Limb (tissue), 2 donors: ENCODE measurements at regions not wholly inside any gene's neighbourhood (a gene's known extent, or its start where the extent isn't known, plus 50 kb on each side); places are given as distances from the start of the nearest gene placed in this dataset.

Experiments used
- DNase-seq, 2 donors: peaks; one replicate each; pipeline ENCODE4 v3.0.0-alpha.2; 2016; ENCODE audit errors: extremely low spot score in 2 of 2

DNA sequence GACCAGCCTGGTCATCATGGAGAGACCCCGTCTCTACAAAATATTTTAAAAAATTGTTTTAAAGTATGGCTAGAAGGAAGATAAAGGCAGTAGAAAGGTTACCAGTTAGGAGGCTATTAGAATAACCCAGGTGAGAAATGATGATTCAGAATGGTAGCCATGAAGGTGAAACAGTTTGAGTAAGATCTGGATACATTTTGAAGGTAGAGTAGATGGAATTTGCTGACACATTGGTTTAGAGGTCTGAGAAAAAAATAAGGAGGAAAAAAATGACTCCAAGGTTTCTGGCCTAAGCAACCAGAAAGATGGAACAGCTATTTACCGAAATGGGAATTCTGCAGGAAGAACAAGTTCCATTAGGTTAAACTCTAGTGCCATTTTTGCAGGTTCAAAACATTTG is 167.9 kb upstream of the TAB2 start:
- no peak for DNase-seq

DNA sequence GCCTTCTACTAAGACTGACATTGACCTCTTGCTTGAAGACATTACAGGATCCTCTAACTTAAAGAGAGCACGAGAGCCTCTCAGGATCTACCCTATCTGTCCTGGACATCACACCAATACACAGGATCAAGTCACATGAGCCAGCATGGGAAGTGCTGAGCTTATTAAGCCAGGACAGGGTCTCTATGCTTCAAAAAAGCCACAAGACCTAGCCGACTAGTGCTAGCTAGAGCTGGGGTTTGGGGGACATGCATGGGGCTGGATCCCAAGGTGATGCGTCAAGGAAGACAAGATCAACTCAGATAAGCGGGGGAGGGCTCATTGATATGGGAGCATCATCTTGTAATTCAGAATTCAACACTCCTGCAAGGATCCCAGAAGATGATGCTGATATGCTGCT is 167.2 kb upstream of the TAB2 start:
- DNase-seq, result no peak

DNA sequence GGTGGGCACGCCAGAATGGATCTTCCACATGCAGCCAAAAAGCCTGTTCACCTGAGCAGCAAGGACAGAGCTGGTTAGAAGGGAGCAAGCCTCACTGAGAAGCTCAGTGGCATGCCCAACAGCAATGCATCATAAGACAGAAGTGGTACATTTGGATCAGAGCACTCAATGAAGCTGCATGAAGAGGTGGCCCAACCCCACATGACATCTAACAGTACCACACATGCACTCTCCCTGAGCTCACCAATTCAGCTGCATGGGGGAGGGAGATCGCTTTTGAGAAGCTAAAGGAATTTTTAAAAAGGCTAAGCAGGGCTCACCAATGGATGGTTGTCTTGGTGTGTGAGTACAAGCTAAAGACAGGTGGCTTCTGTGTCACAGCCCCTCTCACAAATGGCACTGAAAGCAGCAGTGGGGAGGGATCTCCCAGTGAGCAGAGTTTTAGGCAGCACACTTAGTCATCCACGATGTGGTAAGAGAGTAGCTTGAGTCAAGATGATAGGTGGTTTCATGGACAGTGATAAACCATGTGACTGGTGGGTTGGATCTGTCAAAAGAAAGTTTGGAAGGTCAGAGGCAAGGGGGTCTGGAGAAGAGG is 166.6 kb upstream of the TAB2 start:
- DNase-seq, result no peak

DNA sequence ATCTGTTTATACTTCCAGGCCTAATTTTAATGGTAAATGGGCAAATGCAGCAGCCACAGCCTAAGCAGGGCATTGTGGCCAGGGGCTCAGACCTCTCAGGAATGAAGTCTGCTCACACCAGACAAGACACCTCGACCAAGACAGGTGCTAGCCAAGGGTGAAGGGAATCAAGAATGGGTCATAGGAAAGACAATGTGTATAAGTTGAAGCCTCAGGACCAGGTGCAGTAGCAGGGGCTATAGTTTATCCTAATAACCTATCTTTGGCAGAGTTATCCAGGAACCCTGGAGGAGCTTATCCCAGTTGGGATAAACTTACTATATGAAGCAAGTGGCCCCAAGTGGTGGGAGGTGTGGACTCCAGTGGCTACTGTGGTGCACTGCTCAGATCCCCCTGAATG is 165.0 kb upstream of the TAB2 start:
- no peak for DNase-seq

DNA sequence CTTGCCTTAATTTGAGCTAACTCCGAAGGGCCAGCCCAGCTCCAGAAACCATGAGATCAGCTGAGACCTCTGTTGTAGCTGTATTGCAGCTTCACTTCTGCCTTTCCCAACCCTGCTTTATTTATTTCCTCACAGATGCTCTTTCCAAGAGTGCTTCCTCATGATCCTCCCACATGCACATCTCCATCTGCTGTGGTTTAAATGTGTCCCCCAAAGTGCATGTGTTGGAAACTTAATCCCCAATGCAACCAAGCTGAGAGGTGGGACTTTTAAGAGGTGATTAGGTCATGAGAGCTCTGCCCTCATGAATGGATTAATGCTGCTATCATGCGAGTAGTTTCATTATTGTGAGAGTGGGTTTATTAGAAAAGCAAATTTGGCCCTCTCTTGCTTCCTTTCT is 164.4 kb upstream of the TAB2 start:
- DNase-seq, result no peak

DNA sequence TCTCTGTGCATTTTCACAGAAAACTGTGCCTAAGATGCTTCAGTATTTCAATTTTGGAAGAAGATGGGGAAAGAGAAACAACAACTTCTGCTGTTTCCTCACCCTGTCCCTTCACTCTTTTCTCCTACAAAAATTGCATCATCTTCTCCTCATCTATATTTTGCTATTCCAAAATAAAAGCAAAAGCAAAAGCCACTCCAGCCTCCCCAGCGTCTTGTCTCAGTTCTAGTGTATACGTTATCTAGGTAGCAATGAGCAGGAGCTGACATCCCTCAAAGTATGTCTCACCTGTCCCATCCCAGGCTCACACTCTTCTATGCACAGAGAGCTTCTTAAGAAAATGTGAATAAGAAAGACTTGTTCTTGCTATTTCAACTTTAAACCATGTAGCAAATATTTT is 163.8 kb upstream of the TAB2 start:
- no peak for DNase-seq

DNA sequence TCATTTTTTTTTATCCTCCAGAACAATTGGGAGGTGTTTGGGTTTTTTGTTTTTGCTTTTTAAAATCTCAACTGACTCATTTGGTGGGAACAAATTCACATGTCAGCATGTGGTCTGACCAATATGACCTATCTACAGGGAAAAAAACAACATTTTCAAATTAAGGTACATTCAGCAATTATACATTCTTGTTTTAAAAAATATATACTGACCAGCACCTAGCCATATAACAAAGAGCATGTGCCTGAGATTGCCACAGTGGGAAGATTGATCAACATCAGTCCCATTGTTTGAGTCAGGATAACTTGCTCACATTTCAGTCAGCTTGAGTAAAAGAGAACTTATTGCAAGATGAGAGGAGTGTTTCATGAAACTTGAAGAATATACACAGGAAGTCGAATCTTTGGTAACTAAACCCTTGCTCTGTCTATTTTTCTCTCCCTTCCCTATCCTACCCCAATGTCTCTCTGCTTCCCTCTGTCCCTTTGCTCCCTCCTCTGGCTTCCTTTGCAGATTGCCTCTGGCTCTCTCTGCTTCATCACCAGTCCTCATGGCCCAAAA is 163.2 kb upstream of the TAB2 start:
- no peak for DNase-seq

DNA sequence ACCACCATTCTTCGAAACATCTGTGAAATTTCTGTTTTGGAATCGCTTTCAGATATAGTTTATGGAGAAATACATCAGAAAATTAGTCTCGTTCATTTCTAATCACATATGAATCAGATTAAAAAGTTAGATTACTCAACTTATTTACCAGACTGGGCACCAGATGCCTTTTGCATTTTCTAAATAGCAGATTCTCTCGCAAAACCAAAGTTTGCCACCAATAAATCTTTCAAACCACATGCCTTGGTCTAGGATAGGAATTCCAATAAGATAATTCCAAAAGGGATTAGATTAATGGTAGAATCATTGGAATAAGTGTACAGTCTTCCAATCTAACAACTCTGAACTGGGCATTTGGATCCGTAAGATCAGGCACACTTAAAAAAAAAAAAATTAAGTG is 160.4 kb upstream of the TAB2 start:
- no peak for DNase-seq

DNA sequence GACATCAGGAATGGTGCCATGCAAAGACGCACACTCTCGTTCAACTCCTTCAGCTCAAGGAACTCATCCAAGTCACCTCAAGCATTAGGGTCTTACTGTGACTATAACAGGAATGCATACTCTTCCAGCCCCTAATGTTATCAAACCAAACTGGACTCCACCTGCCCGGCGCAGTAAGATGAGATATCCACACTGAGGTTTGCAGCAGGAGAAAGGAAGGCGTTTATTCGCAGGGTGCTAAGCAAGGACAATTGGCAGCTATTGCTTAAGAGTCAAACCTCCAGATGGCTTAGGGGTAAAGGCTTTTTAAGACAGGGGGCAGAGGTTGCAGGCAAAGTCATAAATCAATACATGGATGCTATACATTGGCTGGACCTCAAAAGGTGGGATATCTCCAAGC is 159.4 kb upstream of the TAB2 start:
- no peak for DNase-seq

DNA sequence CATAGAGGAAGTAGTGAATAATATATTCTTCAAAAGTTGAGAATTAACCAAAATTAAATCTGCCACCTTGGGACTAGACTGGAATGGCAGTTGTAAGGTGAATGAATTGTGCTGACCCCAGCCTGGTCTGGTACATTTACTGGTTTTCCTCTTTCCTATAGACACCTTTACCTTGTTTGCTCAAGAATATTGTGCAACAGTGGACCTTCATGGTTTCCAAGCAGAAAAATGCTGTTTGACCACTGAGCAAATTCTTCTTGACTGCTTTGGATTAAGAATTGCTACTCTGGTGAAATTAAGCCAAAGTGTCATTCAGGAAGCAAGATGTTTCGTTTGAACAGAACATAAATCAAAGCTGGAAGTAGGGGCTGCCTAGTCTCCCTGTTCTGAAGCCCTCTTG is 156.6 kb upstream of the TAB2 start:
- no peak for DNase-seq

DNA sequence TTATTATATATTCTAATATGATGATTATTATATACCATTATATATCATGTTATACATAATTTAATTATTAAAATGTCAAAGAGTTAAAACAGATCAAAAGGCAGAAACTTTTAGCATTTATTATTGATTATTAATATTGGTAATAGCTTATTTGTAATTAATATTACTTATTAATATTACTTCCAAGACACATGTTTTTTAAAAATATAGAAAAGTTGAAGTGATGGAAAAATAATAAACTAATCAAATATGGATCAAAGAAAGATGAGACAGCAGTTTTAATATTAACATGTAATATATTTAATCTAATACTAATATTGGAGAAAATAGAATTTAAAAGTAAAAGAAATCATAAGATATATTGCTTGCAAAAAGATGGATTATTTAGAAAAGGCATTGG is 154.6 kb upstream of the TAB2 start:
- DNase-seq, result no peak

DNA sequence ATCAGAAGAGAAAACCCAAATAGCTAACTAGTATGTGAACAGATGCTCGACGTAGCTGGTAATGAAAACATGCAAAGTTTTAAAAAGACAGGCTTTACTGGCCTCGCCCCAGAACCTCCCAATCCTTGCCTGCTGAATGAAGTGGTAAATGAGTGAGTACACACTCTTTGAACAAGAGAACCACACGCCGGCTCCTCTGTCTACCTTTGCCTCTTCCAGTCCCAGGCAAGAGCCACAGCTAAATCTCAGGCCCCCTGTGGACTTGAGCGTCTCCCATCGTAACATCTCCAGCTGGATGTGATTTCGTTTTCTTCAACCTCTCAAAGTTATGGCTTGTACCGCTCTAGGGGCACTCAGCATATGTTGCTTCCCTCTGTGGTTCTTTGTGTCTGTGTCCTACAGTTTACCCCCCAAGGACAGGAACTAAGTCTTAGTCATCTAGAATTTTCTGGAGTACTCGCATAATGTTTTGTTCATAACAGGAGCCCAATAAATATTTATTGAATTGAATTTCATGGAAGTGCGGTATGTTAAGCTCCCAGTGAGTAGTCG is 153.2 kb upstream of the TAB2 start:
- no peak for DNase-seq

DNA sequence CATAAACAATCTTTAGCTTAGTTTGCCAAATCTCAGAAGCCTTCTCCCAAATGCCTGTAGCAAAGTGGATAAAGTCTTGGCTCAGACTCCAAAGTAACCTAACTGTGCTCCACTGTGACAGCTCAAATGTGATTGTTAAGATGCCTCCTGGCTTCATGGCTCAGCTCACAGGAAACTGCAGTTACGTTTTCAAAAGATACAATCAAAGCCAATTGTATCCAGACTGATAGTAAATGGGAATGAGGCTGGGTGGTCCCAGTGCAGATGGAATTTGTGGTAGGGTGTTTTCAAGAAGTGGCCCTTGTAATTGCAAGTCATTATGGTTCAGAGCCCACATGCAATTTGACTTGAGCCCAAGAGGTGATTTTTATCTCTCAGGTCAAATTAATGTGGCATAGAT is 151.2 kb upstream of the TAB2 start:
- DNase-seq, result no peak

DNA sequence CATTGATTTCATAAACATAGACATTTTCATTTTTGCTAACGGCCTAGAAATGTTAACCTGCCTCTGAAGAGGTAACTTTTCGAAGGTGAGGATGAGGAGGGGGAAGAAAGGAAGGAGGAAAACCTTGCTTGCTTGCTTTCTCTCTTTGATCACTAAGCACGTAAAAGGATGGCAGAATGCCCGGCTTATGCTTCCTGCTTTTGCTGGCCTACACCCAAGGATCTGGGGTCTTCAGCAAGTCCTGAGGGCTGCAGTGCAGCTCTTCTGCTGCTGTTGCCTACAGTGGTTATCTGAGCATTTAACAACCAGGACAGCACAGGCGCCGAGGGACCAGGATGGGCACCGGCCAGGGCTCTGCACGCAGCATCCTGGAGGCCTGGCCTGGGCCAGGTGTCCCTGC is 150.8 kb upstream of the TAB2 start:
- DNase-seq, result peak; percentile 17 to 50

DNA sequence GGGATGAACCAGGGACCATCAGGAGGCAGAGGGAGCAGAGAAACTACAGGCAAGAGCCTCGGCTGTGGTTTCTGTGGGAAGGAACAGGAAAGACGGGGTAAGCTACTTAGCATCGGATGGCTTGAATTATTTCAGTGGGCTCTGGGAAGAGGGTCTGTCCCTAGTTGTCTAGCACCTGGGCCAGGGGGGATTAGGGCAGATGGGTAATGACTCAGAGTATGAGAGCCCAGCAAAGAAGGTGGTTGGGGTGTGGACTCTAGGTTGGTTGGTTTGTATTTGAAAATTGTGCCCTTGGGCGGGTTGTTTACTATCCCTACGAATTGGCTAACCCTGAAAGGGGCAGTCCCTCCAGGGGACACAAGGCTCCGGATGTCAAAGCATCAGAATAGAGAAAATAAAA is 148.5 kb upstream of the TAB2 start:
- no peak for DNase-seq

DNA sequence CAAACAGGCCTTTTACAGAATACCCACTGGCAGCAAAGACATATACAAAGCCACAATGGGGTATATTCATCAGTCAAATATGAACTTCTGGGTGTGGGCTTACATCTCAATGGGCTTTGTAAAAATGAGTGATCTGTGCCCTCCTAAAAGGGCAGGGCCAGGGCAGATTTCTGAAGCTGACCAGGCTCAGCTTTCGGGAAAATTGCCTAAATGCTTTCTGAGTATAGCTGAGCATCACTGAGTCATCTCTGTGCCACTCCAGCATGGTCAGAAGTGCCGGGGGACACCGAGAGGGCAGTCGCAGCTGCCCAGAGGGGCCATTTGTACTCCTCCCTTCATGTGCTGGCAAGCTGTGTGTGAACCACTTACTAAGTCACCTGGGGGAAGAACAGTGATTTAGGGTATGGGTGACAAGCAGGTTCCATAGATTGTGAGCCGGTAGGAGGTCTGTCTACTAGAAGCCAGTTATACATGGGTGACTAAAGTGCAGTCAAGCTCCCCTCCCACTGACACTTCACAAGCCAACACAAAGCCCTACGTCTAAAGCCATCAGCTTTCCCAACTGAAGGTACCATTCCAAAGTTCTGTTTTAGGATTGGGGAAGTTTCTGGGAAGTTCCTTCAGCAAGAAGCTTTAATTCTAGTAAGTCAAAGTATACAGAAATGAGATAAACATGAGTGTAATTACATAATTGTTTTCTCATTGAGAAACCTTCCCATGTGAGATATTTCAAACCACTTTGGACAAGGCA is 147.6 kb upstream of the TAB2 start:
- no peak for DNase-seq

DNA sequence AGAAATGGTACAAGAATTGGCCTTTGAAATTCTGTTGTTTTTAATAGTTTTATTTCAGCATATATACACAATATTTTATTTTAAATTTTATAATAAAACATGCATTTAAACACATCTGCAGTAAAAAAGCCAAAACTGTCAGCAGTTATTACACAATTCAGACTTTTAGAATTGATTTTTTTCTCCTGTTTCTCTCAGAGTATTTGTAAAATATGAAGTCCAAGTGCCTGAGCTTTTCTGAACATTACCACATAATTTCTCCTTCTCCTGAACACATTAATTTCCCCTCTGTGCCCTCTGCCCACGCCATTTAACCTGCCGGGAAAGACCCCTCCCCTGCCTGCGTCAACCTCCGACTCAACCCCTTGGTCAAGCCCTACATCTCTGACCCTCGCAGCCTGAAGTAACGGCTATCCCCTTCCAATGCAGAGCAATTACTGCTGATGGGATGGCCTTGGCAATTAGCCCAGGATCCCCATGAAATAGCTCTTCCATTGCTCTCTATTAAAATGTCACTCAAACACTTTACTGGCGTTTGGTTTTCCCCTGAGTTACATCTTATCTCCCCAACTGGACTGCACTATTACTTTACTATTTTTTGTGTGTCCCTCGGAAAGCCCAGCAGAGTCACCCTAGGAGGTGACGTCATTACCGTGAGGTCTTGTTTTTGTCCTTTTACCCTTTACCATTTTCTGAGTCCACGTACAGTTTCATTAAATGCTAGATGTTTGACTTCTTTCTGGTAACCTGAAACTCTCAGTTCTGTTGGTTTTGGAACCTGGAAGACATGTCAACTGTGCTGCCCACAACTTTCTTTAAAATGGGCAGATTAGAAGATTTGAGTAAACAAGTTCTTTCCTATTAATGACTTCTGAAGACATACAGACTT is 146.7 kb upstream of the TAB2 start:
- DNase-seq, result peak in 1 of 2 donors; percentile 43

DNA sequence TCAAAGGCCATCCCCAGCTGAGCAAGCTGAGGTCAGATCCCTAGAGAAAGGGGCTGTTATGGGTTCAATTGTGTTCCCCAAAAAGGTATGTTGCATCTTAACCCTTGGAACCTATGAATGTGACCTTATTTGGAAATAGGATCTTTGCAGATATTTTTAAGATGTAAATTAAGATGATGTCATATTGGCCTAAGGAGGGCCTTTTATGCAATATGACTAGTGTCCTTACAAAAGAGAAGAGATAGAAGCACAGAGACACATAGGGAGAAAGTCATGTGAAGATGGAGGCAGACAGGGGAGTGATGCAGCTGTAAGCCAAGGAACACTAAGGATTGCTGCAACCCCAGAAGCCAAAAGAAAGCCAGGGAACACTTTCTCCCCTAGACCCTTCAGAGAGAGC is 144.3 kb upstream of the TAB2 start:
- DNase-seq, result no peak

DNA sequence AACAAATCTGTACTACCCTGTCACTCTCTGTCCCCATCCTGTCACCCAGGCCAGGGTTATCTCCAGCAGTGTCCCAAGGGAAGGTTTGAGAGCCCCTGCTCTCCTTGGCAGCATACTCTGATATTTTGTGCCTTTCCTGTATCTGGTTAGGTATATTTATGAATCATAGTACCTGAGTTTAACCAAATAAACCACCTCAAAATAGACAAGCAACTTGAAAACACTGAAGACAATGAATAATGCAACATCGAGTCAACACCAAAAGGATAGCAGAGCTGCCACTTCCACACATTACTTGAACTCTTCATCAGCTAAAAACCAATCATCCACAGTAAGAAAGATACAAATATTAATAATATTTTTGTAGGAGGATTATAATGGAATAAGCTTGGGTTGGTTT is 142.6 kb upstream of the TAB2 start:
- no peak for DNase-seq

DNA sequence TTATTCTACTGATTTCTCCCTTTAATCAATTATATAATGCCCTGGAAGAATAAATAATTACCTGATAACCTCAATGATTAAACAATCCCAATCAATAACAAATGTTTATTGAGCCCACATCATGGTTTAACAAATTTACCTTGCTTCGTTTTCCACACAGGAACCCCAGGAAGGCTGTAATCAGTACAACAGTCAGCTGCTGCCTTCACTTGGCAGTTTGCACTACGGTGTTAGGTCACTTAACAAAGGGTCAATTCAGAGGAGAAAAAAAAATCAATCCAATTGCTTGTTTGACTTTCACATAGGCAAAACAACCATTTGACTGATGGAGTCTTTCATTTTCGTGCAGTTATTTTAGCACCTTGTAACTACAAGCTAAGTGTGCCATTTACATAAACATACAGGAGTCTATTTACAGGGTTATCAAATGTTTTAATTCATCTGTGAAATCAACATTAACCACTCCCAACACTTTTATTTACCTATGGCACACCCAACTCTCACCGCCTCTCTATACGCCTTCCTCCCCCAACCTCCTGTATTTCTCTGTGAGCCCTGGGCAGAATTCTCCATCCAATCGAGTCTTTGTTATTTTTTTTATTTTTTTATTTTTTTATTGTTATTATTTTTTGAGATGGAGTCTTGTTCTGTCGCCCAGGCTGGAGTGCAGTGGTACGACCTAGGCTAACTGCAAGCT is 140.4 kb upstream of the TAB2 start:
- DNase-seq, result no peak

DNA sequence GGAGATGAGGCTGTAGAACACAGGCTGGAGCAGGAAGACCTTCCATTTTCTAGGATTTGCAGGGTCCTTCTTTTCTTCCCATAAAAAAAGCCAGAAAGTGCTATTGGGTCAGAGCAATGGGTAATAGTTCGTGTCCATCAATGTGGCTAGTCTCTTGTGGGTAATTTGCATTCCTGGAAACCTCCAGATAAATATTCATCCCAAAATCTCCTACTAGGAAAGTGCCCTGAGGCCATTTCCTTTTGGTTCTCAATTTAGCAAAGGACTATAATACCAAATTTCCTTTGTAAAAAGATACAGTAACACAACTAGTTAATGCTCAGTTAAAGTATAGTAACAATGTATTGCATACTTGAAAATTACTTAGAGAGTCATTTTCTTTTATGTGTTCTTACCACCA is 138.1 kb upstream of the TAB2 start:
- DNase-seq, result no peak
